HCT116 (cell line): ENCODE measurements at regions not wholly inside any gene's neighbourhood (a gene's known extent, or its start where the extent isn't known, plus 50 kb on each side); places are given as distances from the start of the nearest gene placed in this dataset.

Experiments used
- ATAC-seq: fragments of 200-7000 bp; cut with Tn5 transposase; 2 replicates; pipeline ENCODE4 v1.9.1; 2020; ENCODE audit warnings: mild to moderate bottlenecking, moderate library complexity
- BruUV-seq: library from RNA; stranded (reverse); fragments of 400-500 nt; replicated peaks from 2 replicates; lab custom pipeline; 2021; lab: Mats Ljungman, UMichigan
- CTCF ChIA-PET: fragments of 300-600 bp; sonication (Branson Sonifier 250); formaldehyde crosslinking; loops from one replicate; lab custom pipeline; 2021; ENCODE audit warnings: antibody characterized with exemption; lab: Charles Lee
- POLR2A ChIA-PET: fragments of 300-600, 350-600 bp; sonication (Branson Sonifier 250); formaldehyde crosslinking; loops from one replicate; lab custom pipeline; 2021; ENCODE audit warnings: antibody characterized with exemption; lab: Charles Lee
- RAD21 ChIA-PET, 2 experiments: fragments of 300-600 bp; sonication (Branson Sonifier 250); formaldehyde crosslinking; loops; one replicate each; lab custom pipeline; 2023; ENCODE audit warnings: low total read pairs in 2 of 2; ENCODE audit not compliant: uncharacterized antibody in 2 of 2, unreplicated experiment in 2 of 2, low non-redundant PET in 1 of 2; lab: Charles Lee
- DNase-seq: peaks from one replicate; pipeline ENCODE4 v3.0.0-alpha.2; 2010; ENCODE audit warnings: low read depth, low spot score
- H2AFZ ChIP-seq: fragments of 200-600 bp; shearing (Covaris generic), sonication (generic); 2 replicates; pipeline ENCODE4 v1.6.1; 2017; ENCODE audit warnings: low read depth, mixed run types, mixed read lengths, antibody characterized with exemption, low read length; ENCODE audit not compliant: poor library complexity, severe bottlenecking
- H3K27ac ChIP-seq: 2 replicates; pipeline ENCODE4 v1.5.1; 2012; ENCODE audit warnings: low read depth, low read length
- H3K27me3 ChIP-seq: fragments of 200-600 bp; sonication (generic); 2 replicates; pipeline ENCODE4 v1.6.1; 2016; ENCODE audit warnings: mixed run types, low read length, mixed read lengths; ENCODE audit not compliant: insufficient read depth
- H3K36me3 ChIP-seq, 2 experiments: fragments of 200-500 bp in 1 of 2; fragments of 200-600 bp in 1 of 2; sonication (Bioruptor generic) in 1 of 2; sonication (generic) in 1 of 2; 2 replicates each; pipeline versions ENCODE4 v1.5.1 to v1.6.1; 2014 to 2016; ENCODE audit warnings: low read length in 2 of 2, inconsistent platforms in 1 of 2, mixed read lengths in 1 of 2, mixed run types in 1 of 2; ENCODE audit not compliant: insufficient read depth in 2 of 2, control insufficient read depth in 1 of 2
- H3K4me1 ChIP-seq, 2 experiments: fragments of 200-600 bp in 1 of 2; sonication (generic) in 1 of 2; 2 replicates each; pipeline versions ENCODE4 v1.5.1 to v1.6.1; 2012 to 2017; ENCODE audit warnings: low read length in 2 of 2, inconsistent platforms in 1 of 2, mild to moderate bottlenecking in 1 of 2, mixed read lengths in 1 of 2, mixed run types in 1 of 2, moderate library complexity in 1 of 2; ENCODE audit not compliant: insufficient read depth in 2 of 2, control insufficient read depth in 1 of 2
- H3K4me2 ChIP-seq: fragments of 200-600 bp; sonication (generic); 2 replicates; pipeline ENCODE4 v1.6.1; 2017; ENCODE audit warnings: mixed run types, low read length, mixed read lengths
- H3K4me3 ChIP-seq, 2 experiments: fragments of 200-600 bp in 1 of 2; sonication (generic) in 1 of 2; replicated peaks in 1 of 2; 2 replicates each; pipeline ENCODE4 v1.5.1; 2011 to 2016; ENCODE audit warnings: low read length in 2 of 2, control low read depth in 1 of 2, low read depth in 1 of 2, mild to moderate bottlenecking in 1 of 2, mixed read lengths in 1 of 2, mixed run types in 1 of 2
- H3K79me2 ChIP-seq: fragments of 200-600 bp; sonication (generic); 2 replicates; pipeline ENCODE4 v1.6.1; 2017; ENCODE audit warnings: mild to moderate bottlenecking, mixed run types, low read length, moderate library complexity, mixed read lengths; ENCODE audit not compliant: insufficient read depth
- H3K9ac ChIP-seq: fragments of 200-600 bp; sonication (generic); 2 replicates; pipeline ENCODE4 v1.6.1; 2016; ENCODE audit warnings: low read length, mixed read lengths
- H3K9me2 ChIP-seq: fragments of 200-600 bp; sonication (generic), shearing (Covaris generic); 2 replicates; pipeline ENCODE4 v1.6.1; 2017; ENCODE audit warnings: mixed run types, mild to moderate bottlenecking, moderate library complexity; ENCODE audit not compliant: insufficient read depth
- H3K9me3 ChIP-seq, 2 experiments: fragments of 200-500 bp in 1 of 2; fragments of 200-600 bp in 1 of 2; sonication (Bioruptor generic) in 1 of 2; sonication (generic) in 1 of 2; 2 replicates each; pipeline ENCODE4 v1.6.1; 2014 to 2017; ENCODE audit warnings: low read length in 2 of 2, mixed read lengths in 2 of 2, inconsistent platforms in 1 of 2, low read depth in 1 of 2, mild to moderate bottlenecking in 1 of 2, mixed run types in 1 of 2, moderate library complexity in 1 of 2; ENCODE audit not compliant: control insufficient read depth in 1 of 2, insufficient read depth in 1 of 2
- H4K20me1 ChIP-seq: fragments of 200-600 bp; sonication (generic), shearing (Covaris generic); 2 replicates; pipeline ENCODE4 v1.6.1; 2017; ENCODE audit warnings: mixed run types, mild to moderate bottlenecking, moderate library complexity; ENCODE audit not compliant: insufficient read depth
- CEBPB ChIP-seq: IDR thresholded peaks from 2 replicates; pipeline ENCODE4 v1.6.1; 2012; ENCODE audit warnings: low read depth
- EGR1 ChIP-seq: IDR thresholded peaks from 2 replicates; pipeline ENCODE4 v1.6.1; 2012; ENCODE audit warnings: low read depth
- EZH2 ChIP-seq: fragments of 200-600 bp; sonication (generic); IDR thresholded peaks from 2 replicates; pipeline ENCODE4 v1.6.1; 2017; ENCODE audit warnings: antibody characterized with exemption, mixed run types
- EZH2phosphoT487 ChIP-seq: fragments of 200-600 bp; IDR thresholded peaks from 2 replicates; pipeline ENCODE4 v1.6.1; 2018; ENCODE audit warnings: antibody characterized with exemption, borderline replicate concordance
- FOSL1 ChIP-seq: IDR thresholded peaks from 2 replicates; pipeline ENCODE4 v1.6.1; 2012; ENCODE audit warnings: low read depth
- JUND ChIP-seq: IDR thresholded peaks from 2 replicates; pipeline ENCODE4 v1.6.1; 2012
- POLR2A ChIP-seq: IDR thresholded peaks from 2 replicates; pipeline ENCODE4 v1.7.0; 2011; ENCODE audit warnings: borderline replicate concordance; ENCODE audit not compliant: insufficient read depth, insufficient read length; ENCODE audit errors: extremely low read depth
- RAD21 ChIP-seq: IDR thresholded peaks from 2 replicates; pipeline ENCODE4 v1.6.1; 2012; ENCODE audit warnings: low read depth, mild to moderate bottlenecking
- SIN3A ChIP-seq: IDR thresholded peaks from 2 replicates; pipeline ENCODE4 v1.6.1; 2012; ENCODE audit warnings: low read depth
- YY1 ChIP-seq: IDR thresholded peaks from 2 replicates; pipeline ENCODE4 v1.6.1; 2011; ENCODE audit warnings: low read length, low read depth, moderate library complexity, mild to moderate bottlenecking; ENCODE audit not compliant: insufficient replicate concordance; ENCODE audit errors: extremely low read depth
- ZFX ChIP-seq: fragments of 450-650 bp; IDR thresholded peaks from 2 replicates; pipeline ENCODE4 v1.6.1; 2017
- ZNF274 ChIP-seq: fragments of 200-500 bp; sonication (Bioruptor generic); IDR thresholded peaks from 2 replicates; pipeline ENCODE4 v1.6.1; 2014; ENCODE audit warnings: mild to moderate bottlenecking, low read depth, low read length, inconsistent platforms
- intact Hi-C: fragments of 100-400 bp; cut with micrococcal nuclease; formaldehyde crosslinking; loops from 2 replicates; pipeline ENCODE4 v1.10.0; 2022
- TF ChIP-seq, protein P1 (sequence below): IDR thresholded peaks from 2 replicates; pipeline ENCODE4 v1.6.1; 2012
- TF ChIP-seq, protein P2 (sequence below): IDR thresholded peaks from 2 replicates; pipeline ENCODE4 v1.6.1; 2011; ENCODE audit warnings: mild to moderate bottlenecking, low read length, moderate library complexity; ENCODE audit not compliant: insufficient replicate concordance; ENCODE audit errors: extremely low read depth
- TF ChIP-seq, protein P3 (sequence below): IDR thresholded peaks from 2 replicates; pipeline ENCODE4 v1.6.1; 2012; ENCODE audit warnings: low read depth
- TF ChIP-seq, protein P4 (sequence below), 3 experiments: fragments of 200-600 bp in 1 of 3; sonication (generic) in 1 of 3; IDR thresholded peaks in 2 of 3; conservative IDR thresholded peaks in 1 of 3; 2 replicates each; pipeline ENCODE4 v1.5.1; 2012 to 2017; ENCODE audit warnings: low read depth in 2 of 3, low read length in 2 of 3, antibody characterized with exemption in 1 of 3, borderline replicate concordance in 1 of 3, control low read depth in 1 of 3, mild to moderate bottlenecking in 1 of 3, mixed read lengths in 1 of 3, mixed run types in 1 of 3, moderate library complexity in 1 of 3; ENCODE audit not compliant: insufficient read depth in 1 of 3

DNA sequence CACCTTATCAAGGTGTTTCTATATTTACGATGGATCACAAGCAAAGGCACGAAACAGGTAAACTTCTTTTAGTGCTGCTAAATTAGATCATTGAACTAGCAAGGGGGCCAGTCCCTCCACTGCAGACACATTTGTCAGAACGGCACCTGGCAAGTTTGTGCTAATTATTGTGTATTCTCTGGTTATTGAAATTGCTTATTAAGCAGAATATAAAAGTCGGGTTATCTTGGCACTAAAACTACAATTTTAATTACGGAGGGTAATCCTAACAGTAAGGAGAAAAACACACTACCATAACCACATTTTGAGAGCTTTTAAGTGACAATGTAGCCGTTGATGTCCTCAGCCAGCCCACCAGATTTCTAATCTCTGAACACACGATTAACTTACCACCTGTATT is 118.9 kb upstream of the BTN3A2 start:
- Histone ChIP-seq H3K4me2 (no peak overlapping the region), H3K27me3 (no peaks in the 10 kb centered on the region), H2AFZ (no peak overlapping the region), H3K36me3 (no peaks in the 10 kb centered on the region), H4K20me1 (no peaks in the 10 kb centered on the region), H3K79me2 (no peaks in the 10 kb centered on the region), H3K4me3 (no peak overlapping the region), H3K4me1 (peaks cover 0 to 9% of the 10 kb centered on the region in 2 experiments; a peak in 2 of 4 replicates), H3K27ac (no peak overlapping the region), H3K9me3 (no peaks in the 10 kb centered on the region), H3K9ac (no peak overlapping the region), H3K9me2 (no peaks in the 10 kb centered on the region)
- TF ChIP-seq, protein P1, sequence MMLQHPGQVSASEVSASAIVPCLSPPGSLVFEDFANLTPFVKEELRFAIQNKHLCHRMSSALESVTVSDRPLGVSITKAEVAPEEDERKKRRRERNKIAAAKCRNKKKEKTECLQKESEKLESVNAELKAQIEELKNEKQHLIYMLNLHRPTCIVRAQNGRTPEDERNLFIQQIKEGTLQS = no peak
- no peak for TF ChIP-seq SIN3A
- TF ChIP-seq FOSL1 = no peak
- no peak for TF ChIP-seq ZNF274
- TF ChIP-seq, protein P2, sequence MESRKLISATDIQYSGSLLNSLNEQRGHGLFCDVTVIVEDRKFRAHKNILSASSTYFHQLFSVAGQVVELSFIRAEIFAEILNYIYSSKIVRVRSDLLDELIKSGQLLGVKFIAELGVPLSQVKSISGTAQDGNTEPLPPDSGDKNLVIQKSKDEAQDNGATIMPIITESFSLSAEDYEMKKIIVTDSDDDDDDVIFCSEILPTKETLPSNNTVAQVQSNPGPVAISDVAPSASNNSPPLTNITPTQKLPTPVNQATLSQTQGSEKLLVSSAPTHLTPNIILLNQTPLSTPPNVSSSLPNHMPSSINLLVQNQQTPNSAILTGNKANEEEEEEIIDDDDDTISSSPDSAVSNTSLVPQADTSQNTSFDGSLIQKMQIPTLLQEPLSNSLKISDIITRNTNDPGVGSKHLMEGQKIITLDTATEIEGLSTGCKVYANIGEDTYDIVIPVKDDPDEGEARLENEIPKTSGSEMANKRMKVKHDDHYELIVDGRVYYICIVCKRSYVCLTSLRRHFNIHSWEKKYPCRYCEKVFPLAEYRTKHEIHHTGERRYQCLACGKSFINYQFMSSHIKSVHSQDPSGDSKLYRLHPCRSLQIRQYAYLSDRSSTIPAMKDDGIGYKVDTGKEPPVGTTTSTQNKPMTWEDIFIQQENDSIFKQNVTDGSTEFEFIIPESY = no peak
- TF ChIP-seq, protein P3, sequence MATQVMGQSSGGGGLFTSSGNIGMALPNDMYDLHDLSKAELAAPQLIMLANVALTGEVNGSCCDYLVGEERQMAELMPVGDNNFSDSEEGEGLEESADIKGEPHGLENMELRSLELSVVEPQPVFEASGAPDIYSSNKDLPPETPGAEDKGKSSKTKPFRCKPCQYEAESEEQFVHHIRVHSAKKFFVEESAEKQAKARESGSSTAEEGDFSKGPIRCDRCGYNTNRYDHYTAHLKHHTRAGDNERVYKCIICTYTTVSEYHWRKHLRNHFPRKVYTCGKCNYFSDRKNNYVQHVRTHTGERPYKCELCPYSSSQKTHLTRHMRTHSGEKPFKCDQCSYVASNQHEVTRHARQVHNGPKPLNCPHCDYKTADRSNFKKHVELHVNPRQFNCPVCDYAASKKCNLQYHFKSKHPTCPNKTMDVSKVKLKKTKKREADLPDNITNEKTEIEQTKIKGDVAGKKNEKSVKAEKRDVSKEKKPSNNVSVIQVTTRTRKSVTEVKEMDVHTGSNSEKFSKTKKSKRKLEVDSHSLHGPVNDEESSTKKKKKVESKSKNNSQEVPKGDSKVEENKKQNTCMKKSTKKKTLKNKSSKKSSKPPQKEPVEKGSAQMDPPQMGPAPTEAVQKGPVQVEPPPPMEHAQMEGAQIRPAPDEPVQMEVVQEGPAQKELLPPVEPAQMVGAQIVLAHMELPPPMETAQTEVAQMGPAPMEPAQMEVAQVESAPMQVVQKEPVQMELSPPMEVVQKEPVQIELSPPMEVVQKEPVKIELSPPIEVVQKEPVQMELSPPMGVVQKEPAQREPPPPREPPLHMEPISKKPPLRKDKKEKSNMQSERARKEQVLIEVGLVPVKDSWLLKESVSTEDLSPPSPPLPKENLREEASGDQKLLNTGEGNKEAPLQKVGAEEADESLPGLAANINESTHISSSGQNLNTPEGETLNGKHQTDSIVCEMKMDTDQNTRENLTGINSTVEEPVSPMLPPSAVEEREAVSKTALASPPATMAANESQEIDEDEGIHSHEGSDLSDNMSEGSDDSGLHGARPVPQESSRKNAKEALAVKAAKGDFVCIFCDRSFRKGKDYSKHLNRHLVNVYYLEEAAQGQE = no peak
- no peak for TF ChIP-seq EGR1
- TF ChIP-seq, protein P4, sequence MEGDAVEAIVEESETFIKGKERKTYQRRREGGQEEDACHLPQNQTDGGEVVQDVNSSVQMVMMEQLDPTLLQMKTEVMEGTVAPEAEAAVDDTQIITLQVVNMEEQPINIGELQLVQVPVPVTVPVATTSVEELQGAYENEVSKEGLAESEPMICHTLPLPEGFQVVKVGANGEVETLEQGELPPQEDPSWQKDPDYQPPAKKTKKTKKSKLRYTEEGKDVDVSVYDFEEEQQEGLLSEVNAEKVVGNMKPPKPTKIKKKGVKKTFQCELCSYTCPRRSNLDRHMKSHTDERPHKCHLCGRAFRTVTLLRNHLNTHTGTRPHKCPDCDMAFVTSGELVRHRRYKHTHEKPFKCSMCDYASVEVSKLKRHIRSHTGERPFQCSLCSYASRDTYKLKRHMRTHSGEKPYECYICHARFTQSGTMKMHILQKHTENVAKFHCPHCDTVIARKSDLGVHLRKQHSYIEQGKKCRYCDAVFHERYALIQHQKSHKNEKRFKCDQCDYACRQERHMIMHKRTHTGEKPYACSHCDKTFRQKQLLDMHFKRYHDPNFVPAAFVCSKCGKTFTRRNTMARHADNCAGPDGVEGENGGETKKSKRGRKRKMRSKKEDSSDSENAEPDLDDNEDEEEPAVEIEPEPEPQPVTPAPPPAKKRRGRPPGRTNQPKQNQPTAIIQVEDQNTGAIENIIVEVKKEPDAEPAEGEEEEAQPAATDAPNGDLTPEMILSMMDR (IDR thresholded peaks at IDR 0.05 in 2 of 3, conservative IDR thresholded peaks at IDR 0.05 in 1 of 3; ENCODE audit: borderline replicate concordance in 1 of 3, insufficient read depth in 1 of 3, low read depth in 2 of 3, low read length in 2 of 3) = no peak
- TF ChIP-seq RAD21 = no peak
- no peak for TF ChIP-seq JUND
- TF ChIP-seq CEBPB = no peak
- TF ChIP-seq EZH2phosphoT487 = no peak
- TF ChIP-seq POLR2A = no peak
- TF ChIP-seq ZFX = no peak
- TF ChIP-seq EZH2 = no peak
- no peak for TF ChIP-seq YY1
- intact Hi-C loops = no loop called here
- no TSS peak for BruUV-seq
- RAD21 ChIA-PET = no interaction called here
- ATAC-seq = no peak
- POLR2A ChIA-PET = no interaction called here
- no peak for DNase-seq
- CTCF ChIA-PET = no interaction called here
